C4-2B (cell line): ENCODE measurements at regions not wholly inside any gene's neighbourhood (a gene's known extent, or its start where the extent isn't known, plus 50 kb on each side); places are given as distances from the start of the nearest gene placed in this dataset.

Experiments
- H3K27ac ChIP-seq: fragments of 450-650 bp; 2 replicates; pipeline ENCODE4 v1.5.1; 2017
- CTCF ChIP-seq: fragments of 450-650 bp; conservative IDR thresholded peaks from 2 replicates; pipeline ENCODE4 v1.5.1; 2017; ENCODE audit warnings: mild to moderate bottlenecking
- ZFX ChIP-seq: fragments of 450-650 bp; IDR thresholded peaks from 2 replicates; pipeline ENCODE4 v1.6.1; 2017

GRCh38 chr22:47267513-47268282 is 505.2 kb downstream of the TBC1D22A start:
- TF ChIP-seq ZFX (no peak), CTCF (no peak)
- no peak overlapping the region for H3K27ac ChIP-seq

- H3K27ac ChIP-seq, result no peak overlapping the region
- no peak for TF ChIP-seq CTCF
These were observed 503.9 kb downstream of the TBC1D22A start for GRCh38 chr22:47266329-47266728.

GRCh38 chr22:47260551-47260950 is 498.1 kb downstream of the TBC1D22A start:
- H3K27ac ChIP-seq, result no peak overlapping the region

GRCh38 chr22:47259990-47260389 is 497.5 kb downstream of the TBC1D22A start:
- H3K27ac ChIP-seq, result no peak overlapping the region
- no peak for TF ChIP-seq CTCF
- TF ChIP-seq ZFX, result no peak

More at GRCh38 chr22:47260551-47260950, 498.1 kb downstream of the TBC1D22A start:
- TF ChIP-seq ZFX (no peak), CTCF (no peak)

- no peak for TF ChIP-seq CTCF
- no peak overlapping the region for H3K27ac ChIP-seq
These were observed 496.6 kb downstream of the TBC1D22A start for GRCh38 chr22:47259049-47259448.

GRCh38 chr22:47257976-47258375 is 495.5 kb downstream of the TBC1D22A start:
- H3K27ac ChIP-seq, result no peak overlapping the region
- TF ChIP-seq ZFX, result no peak
- no peak for TF ChIP-seq CTCF

- no peak overlapping the region for H3K27ac ChIP-seq
- TF ChIP-seq ZFX, result no peak
- no peak for TF ChIP-seq CTCF
These were observed 495.1 kb downstream of the TBC1D22A start for GRCh38 chr22:47257566-47257965.
